ENCODE measurements at regions not wholly inside any gene's neighbourhood (a gene's known extent, or its start where the extent isn't known, plus 50 kb on each side); places are given as distances from the start of the nearest gene placed in this dataset.

DNA sequence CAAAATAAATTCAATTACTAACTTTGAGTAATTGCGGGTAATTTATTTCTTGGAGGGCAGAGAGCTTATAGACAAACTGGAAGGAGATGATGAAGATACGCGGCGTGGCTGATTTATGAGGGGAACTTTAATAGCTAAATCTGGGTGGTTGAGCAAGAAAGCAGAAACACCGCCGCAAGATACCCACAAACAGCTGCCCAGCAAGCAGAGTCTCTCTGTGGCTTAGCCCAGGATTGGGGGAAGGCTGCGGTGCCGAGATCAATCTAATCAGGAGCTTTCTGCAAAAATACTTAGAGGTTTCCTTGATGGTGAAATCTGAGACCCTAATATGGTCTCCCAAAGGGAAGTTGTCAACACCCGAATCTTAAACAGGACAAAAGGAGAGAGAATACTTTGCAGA is 94.9 kb upstream of the MGMT start:
- TF ChIP-seq FOS (IDR thresholded peaks at IDR 0.05; ENCODE audit: borderline replicate concordance, insufficient read depth, low read length) (no peak), POLR2AphosphoS5 (IDR thresholded peaks at IDR 0.05; ENCODE audit: insufficient read depth, low read depth, low read length) (no peak), POLR2A (IDR thresholded peaks at IDR 0.05; ENCODE audit: low read depth, low read length) (no peak)
